ENCODE measurements at regions not wholly inside any gene's neighbourhood (a gene's known extent, or its start where the extent isn't known, plus 50 kb on each side); places are given as distances from the start of the nearest gene placed in this dataset.
"Not testable (repeated sequence)": the region's sequence is repeated elsewhere in the genome, so short reads cannot be mapped to it uniquely, and the experiment has no call there.

- no peak overlapping the region for H3K4me3 ChIP-seq (ENCODE audit: low read depth in 2 of 2, low read length in 2 of 2)
- H3K36me3 ChIP-seq (ENCODE audit: control insufficient read depth, insufficient read depth, low read length) = no peaks in the 10 kb centered on the region
- intact Hi-C loops (cut with micrococcal nuclease; ENCODE audit: unreplicated experiment) (no loop called here), in situ Hi-C loops (cut with HindIII; ENCODE audit: low pct_unique_long_range_greater_than_20kb, low sequenced_read_pairs) (no loop called here)
- no TSS peak for BruUV-seq (replicated peaks)
- no peak for DNase-seq (ENCODE audit: low read depth, low spot score)
- no peaks in the 10 kb centered on the region for H3K27me3 ChIP-seq (ENCODE audit: control insufficient read depth, insufficient read depth, low read length)
- TF ChIP-seq TCF7L2 (IDR thresholded peaks at IDR 0.05; ENCODE audit: low read depth, low read length) (no peak), POLR2AphosphoS5 (IDR thresholded peaks at IDR 0.05; ENCODE audit: low read depth, low read length) (no peak), SIN3A (IDR thresholded peaks at IDR 0.05; ENCODE audit: borderline replicate concordance, insufficient read depth, low read depth, low read length) (no peak)
- TF ChIP-seq, protein P1, sequence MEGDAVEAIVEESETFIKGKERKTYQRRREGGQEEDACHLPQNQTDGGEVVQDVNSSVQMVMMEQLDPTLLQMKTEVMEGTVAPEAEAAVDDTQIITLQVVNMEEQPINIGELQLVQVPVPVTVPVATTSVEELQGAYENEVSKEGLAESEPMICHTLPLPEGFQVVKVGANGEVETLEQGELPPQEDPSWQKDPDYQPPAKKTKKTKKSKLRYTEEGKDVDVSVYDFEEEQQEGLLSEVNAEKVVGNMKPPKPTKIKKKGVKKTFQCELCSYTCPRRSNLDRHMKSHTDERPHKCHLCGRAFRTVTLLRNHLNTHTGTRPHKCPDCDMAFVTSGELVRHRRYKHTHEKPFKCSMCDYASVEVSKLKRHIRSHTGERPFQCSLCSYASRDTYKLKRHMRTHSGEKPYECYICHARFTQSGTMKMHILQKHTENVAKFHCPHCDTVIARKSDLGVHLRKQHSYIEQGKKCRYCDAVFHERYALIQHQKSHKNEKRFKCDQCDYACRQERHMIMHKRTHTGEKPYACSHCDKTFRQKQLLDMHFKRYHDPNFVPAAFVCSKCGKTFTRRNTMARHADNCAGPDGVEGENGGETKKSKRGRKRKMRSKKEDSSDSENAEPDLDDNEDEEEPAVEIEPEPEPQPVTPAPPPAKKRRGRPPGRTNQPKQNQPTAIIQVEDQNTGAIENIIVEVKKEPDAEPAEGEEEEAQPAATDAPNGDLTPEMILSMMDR (IDR thresholded peaks at IDR 0.05) = no peak
- TF ChIP-seq, protein P2, sequence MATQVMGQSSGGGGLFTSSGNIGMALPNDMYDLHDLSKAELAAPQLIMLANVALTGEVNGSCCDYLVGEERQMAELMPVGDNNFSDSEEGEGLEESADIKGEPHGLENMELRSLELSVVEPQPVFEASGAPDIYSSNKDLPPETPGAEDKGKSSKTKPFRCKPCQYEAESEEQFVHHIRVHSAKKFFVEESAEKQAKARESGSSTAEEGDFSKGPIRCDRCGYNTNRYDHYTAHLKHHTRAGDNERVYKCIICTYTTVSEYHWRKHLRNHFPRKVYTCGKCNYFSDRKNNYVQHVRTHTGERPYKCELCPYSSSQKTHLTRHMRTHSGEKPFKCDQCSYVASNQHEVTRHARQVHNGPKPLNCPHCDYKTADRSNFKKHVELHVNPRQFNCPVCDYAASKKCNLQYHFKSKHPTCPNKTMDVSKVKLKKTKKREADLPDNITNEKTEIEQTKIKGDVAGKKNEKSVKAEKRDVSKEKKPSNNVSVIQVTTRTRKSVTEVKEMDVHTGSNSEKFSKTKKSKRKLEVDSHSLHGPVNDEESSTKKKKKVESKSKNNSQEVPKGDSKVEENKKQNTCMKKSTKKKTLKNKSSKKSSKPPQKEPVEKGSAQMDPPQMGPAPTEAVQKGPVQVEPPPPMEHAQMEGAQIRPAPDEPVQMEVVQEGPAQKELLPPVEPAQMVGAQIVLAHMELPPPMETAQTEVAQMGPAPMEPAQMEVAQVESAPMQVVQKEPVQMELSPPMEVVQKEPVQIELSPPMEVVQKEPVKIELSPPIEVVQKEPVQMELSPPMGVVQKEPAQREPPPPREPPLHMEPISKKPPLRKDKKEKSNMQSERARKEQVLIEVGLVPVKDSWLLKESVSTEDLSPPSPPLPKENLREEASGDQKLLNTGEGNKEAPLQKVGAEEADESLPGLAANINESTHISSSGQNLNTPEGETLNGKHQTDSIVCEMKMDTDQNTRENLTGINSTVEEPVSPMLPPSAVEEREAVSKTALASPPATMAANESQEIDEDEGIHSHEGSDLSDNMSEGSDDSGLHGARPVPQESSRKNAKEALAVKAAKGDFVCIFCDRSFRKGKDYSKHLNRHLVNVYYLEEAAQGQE (IDR thresholded peaks at IDR 0.05; ENCODE audit: insufficient read depth in 1 of 2, low read depth in 2 of 2, low read length in 1 of 2) = no peak
- no peak overlapping the region for H3K27ac ChIP-seq (ENCODE audit: low read length)
- no peaks in the 10 kb centered on the region for H3K9me3 ChIP-seq (ENCODE audit: control insufficient read depth, insufficient read depth, low read depth, low read length)
- ATAC-seq = no peak
- POLR2A ChIA-PET = no interaction called here
- CTCF ChIA-PET = no interaction called here
- H3K4me1 ChIP-seq (ENCODE audit: control insufficient read depth, insufficient read depth, low read length) = no peaks in the 10 kb centered on the region
Measured at GRCh38 chr3:34895841-34896240, 743.5 kb upstream of the ARPP21 start.

DNA sequence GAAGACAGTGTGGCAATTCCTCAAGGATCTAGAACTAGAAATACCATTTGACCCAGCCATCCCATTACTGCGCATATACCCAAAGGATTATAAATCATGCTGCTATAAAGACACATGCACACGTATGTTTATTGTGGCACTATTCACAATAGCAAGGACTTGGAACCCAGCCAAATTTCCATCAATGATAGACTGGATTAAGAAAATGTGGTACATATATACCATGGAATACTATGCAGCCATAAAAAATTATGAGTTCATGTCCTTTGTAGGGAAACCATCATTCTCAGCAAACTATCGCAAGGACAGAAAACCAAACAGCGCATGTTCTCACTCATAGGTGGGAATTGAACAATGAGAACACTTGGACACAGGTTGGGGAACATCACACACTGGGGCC lies 729.6 kb upstream of the ARPP21 start:
- not testable (repeated sequence) for H3K27me3 ChIP-seq (ENCODE audit: control insufficient read depth, insufficient read depth, low read length); BruUV-seq (replicated peaks)

DNA sequence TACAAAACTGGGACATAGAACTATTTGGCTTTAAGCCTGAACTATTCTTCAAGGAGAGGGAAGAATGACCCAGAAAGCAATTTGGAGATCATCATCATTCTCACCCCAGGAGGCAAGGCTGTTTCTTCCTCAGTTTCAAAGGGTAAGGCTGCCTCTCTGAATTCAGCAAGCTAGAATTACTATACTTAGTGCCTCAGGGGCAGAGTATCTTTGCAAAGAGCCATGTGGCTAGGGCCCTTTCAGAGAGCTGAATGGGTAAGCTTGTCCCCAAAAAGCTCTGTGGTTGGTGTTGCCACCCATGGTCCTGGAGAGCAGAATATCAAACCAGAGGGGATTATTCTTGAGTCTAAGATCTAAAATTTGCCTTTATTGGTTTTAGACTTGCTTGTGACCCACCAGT lies 720.3 kb upstream of the ARPP21 start:
- Histone ChIP-seq H3K27ac (ENCODE audit: low read length) (no peak overlapping the region), H3K4me3 (ENCODE audit: low read depth in 2 of 2, low read length in 2 of 2) (no peak overlapping the region), H3K27me3 (ENCODE audit: control insufficient read depth, insufficient read depth, low read length) (no peaks in the 10 kb centered on the region), H3K9me3 (ENCODE audit: control insufficient read depth, insufficient read depth, low read depth, low read length) (no peaks in the 10 kb centered on the region), H3K4me1 (ENCODE audit: control insufficient read depth, insufficient read depth, low read length) (no peaks in the 10 kb centered on the region), H3K36me3 (ENCODE audit: control insufficient read depth, insufficient read depth, low read length) (no peaks in the 10 kb centered on the region)
- ATAC-seq = no peak
- DNase-seq (ENCODE audit: low read depth, low spot score) = no peak
- BruUV-seq (replicated peaks) = no TSS peak
- in situ Hi-C loops (cut with HindIII; ENCODE audit: low pct_unique_long_range_greater_than_20kb, low sequenced_read_pairs) = no loop called here
- TF ChIP-seq, protein P2 (IDR thresholded peaks at IDR 0.05; ENCODE audit: insufficient read depth in 1 of 2, low read depth in 2 of 2, low read length in 1 of 2) = no peak
- ChIA-PET POLR2A (no interaction called here), CTCF (no interaction called here)
- intact Hi-C loops (cut with micrococcal nuclease; ENCODE audit: unreplicated experiment) = no loop called here

More for the DNA sequence above, 729.6 kb upstream of the ARPP21 start:
- H3K36me3 ChIP-seq (ENCODE audit: control insufficient read depth, insufficient read depth, low read length); H3K27ac ChIP-seq (ENCODE audit: low read length); CTCF ChIA-PET; in situ Hi-C loops (cut with HindIII; ENCODE audit: low pct_unique_long_range_greater_than_20kb, low sequenced_read_pairs); H3K4me1 ChIP-seq (ENCODE audit: control insufficient read depth, insufficient read depth, low read length); intact Hi-C loops (cut with micrococcal nuclease; ENCODE audit: unreplicated experiment); DNase-seq (ENCODE audit: low read depth, low spot score); ATAC-seq; H3K4me3 ChIP-seq (ENCODE audit: low read depth in 2 of 2, low read length in 2 of 2); H3K9me3 ChIP-seq (ENCODE audit: control insufficient read depth, insufficient read depth, low read depth, low read length); POLR2A ChIA-PET: not testable (repeated sequence)
